Prostate gland (tissue), 2 donors: ENCODE measurements at regions not wholly inside any gene's neighbourhood (a gene's known extent, or its start where the extent isn't known, plus 50 kb on each side); places are given as distances from the start of the nearest gene placed in this dataset.
"Not testable (repeated sequence)": the region's sequence is repeated elsewhere in the genome, so short reads cannot be mapped to it uniquely, and the experiment has no call there.

Experiments used
- DNase-seq: peaks from one replicate; pipeline ENCODE4 v3.0.0-alpha.2; 2019; ENCODE audit warnings: low spot score
- H3K27ac ChIP-seq, 2 donors: fragments of 200-600 bp; sonication (generic); 2 replicates each; pipeline ENCODE4 v1.5.1; 2017 to 2019
- H3K27me3 ChIP-seq: fragments of 200-600 bp; sonication (generic); replicated peaks from 2 replicates; pipeline ENCODE4 v1.5.1; 2019; ENCODE audit not compliant: insufficient read depth
- H3K36me3 ChIP-seq, 2 donors: fragments of 200-600 bp; sonication (generic); 1 replicate in 1 of 2; 2 replicates in 1 of 2; pipeline versions ENCODE4 v1.5.1 to v1.8.1; 2017 to 2019
- H3K4me1 ChIP-seq: fragments of 200-600 bp; sonication (generic); replicated peaks from 2 replicates; pipeline ENCODE4 v1.5.1; 2019
- H3K4me3 ChIP-seq, 2 donors: fragments of 200-600 bp; sonication (generic); 2 replicates each; pipeline ENCODE4 v1.5.1; 2017 to 2019
- H3K9me3 ChIP-seq: fragments of 200-600 bp; sonication (generic); 2 replicates; pipeline ENCODE4 v1.5.1; 2017
- CTCF ChIP-seq, 4 experiments: fragments of 200-600 bp in 2 of 4; fragments of 450-650 bp in 2 of 4; sonication (generic) in 2 of 4; IDR thresholded peaks; 1 replicate in 3 of 4; 2 replicates in 1 of 4; pipeline ENCODE4 v1.5.1; 2016 to 2019; ENCODE audit warnings: antibody characterized with exemption in 4 of 4, mild to moderate bottlenecking in 2 of 4, moderate library complexity in 2 of 4
- POLR2A ChIP-seq: fragments of 450-650 bp; IDR thresholded peaks from one replicate; pipeline ENCODE4 v1.6.1; 2016; ENCODE audit warnings: antibody characterized with exemption, mild to moderate bottlenecking
- POLR2AphosphoS5 ChIP-seq: sonication (generic); formaldehyde crosslinking; IDR thresholded peaks from one replicate; pipeline ENCODE4 v1.6.1; 2017; ENCODE audit warnings: antibody characterized with exemption
- WGBS: methylation state at CpG from one replicate; pipeline ENCODE4 v1.1.5; 2018; 5-methylcytosine and 5-hydroxymethylcytosine counted together
- intact Hi-C: fragments of 100-400 bp; cut with DNase I; formaldehyde crosslinking; loops from one replicate; pipeline ENCODE4 v1.14.2; 2022

- 98% methylated on average over 5 of the region's 5 CpGs for WGBS
- TF ChIP-seq POLR2A, result no peak
- no peak for TF ChIP-seq POLR2AphosphoS5
- TF ChIP-seq CTCF (IDR thresholded peaks at IDR 0.05), result no peak
These were observed 225.3 kb upstream of the SERP2 start for GRCh38 chr13:44148159-44148914.

DNA sequence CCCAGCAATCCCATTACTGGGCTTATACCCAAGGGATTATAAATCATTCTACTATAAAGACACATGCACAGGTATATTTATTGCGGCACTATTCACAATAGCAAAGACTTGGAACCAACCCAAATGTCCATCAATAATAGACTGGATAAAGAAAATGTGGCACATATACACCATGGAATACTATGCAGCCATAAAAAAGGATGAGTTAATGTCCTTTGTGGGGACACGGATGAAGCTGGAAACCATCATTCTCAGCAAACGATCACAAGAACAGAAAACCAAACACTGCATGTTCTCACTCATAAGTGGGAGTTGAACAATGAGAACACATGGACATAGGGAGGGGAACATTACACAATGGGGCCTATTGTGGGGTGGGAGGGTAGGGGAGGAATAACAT is 224.4 kb upstream of the SERP2 start:
- H3K36me3 ChIP-seq, H3K9me3 ChIP-seq, intact Hi-C loops, H3K4me1 ChIP-seq, H3K27me3 ChIP-seq, DNase-seq, H3K4me3 ChIP-seq, H3K27ac ChIP-seq: not testable (repeated sequence)
- 90% methylated on average over 3 of the region's 3 CpGs for WGBS

More at GRCh38 chr13:44148159-44148914, 225.3 kb upstream of the SERP2 start:
- Histone ChIP-seq H3K27me3 (no peaks in the 10 kb centered on the region), H3K4me3 (no peak overlapping the region), H3K9me3 (no peaks in the 10 kb centered on the region), H3K27ac (no peak overlapping the region), H3K4me1 (no peaks in the 10 kb centered on the region), H3K36me3 (no peaks in the 10 kb centered on the region)
- intact Hi-C loops, result no loop called here
- DNase-seq, result no peak

DNA sequence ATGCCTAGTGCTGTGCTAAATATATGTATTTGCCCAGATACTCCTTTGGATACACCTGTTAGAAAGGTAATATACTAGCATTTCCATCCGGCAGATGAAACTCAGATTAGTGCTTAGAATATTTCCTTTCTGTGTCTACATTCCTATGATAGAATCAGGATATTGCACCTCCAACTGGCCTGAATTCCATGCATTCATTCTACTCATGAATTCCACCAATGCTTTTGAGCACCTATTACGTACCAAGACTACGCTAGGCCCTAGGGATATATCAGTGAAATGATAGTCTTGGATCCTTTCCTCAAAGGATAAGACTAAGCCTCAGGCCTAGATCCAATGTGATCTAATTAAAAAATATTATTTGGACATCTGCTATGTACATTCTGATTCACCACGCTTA is 223.8 kb upstream of the SERP2 start:
- Histone ChIP-seq H3K27me3 (no peaks in the 10 kb centered on the region), H3K4me1 (no peaks in the 10 kb centered on the region), H3K9me3 (no peaks in the 10 kb centered on the region), H3K27ac (no peak overlapping the region), H3K4me3 (no peak overlapping the region), H3K36me3 (no peaks in the 10 kb centered on the region)
- DNase-seq, result no peak
- no peak for TF ChIP-seq POLR2AphosphoS5
- 92% methylated on average over 4 of the region's 4 CpGs for WGBS
- intact Hi-C loops, result no loop called here

- Histone ChIP-seq H3K27me3 (no peaks in the 10 kb centered on the region), H3K36me3 (no peaks in the 10 kb centered on the region), H3K9me3 (no peaks in the 10 kb centered on the region), H3K4me1 (peaks cover 6% of the 10 kb centered on the region), H3K4me3 (no peak overlapping the region), H3K27ac (no peak overlapping the region)
- intact Hi-C loops, result no loop called here
- TF ChIP-seq POLR2A, result no peak
- no peak for TF ChIP-seq CTCF (IDR thresholded peaks at IDR 0.05)
- no peak for TF ChIP-seq POLR2AphosphoS5
- no peak for DNase-seq
- 51% methylated on average over 2 of the region's 2 CpGs for WGBS
These were observed 222.2 kb upstream of the SERP2 start for GRCh38 chr13:44151474-44151873.

GRCh38 chr13:44153496-44153895 is 220.1 kb upstream of the SERP2 start:
- H3K27me3 ChIP-seq, result no peaks in the 10 kb centered on the region
- no peak overlapping the region for H3K4me3 ChIP-seq
- no peaks in the 10 kb centered on the region for H3K36me3 ChIP-seq
- intact Hi-C loops, result no loop called here
- H3K4me1 ChIP-seq, result peaks cover 6% of the 10 kb centered on the region
- 88% methylated on average over 4 of the region's 4 CpGs for WGBS
- H3K27ac ChIP-seq, result no peak overlapping the region
- TF ChIP-seq POLR2AphosphoS5, result no peak
- no peaks in the 10 kb centered on the region for H3K9me3 ChIP-seq
- no peak for DNase-seq

DNA sequence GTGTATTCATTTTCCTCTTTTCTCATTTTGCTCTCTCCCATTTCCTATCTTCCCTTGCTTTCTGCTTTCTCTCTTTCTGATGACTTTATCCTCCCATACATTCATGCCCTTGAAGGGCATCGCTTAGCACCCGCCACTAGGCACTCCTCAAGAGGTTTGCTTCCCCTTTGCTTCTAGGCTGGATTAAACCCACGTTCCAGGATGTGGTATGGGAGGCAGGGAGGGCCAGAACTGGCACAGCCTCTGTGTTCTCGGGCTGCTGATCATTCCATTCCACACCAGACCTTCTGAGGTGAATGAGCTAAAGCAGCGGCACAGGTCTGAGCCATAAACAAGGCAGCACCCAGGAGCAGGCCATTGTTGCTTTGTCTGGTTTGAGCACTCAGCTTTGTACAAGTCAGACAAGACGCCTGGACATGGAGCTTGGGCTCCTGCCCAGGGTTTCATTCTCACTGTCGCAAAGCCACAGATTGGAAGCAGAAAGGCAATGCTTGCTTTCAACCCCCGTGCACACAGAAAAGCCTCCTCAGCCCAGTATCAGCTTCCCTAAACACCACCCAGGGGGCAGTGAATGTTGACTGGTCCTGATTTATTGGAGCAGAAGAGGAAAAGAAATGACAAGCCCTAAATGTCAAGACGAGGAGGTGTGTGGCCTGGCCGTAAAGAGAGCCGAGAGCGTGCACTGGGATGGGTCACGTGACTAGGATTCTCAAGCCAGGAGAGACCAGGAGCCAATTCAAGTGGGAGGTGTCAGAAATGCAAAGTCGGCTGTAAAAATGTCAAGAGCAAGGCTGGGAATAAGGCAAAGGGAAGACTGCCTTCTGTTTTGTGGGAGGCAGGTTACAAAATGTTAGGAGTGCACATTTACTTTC is 218.0 kb upstream of the SERP2 start:
- peaks cover 6% of the 10 kb centered on the region for H3K4me1 ChIP-seq
- peak; percentile 78 for DNase-seq
- H3K9me3 ChIP-seq, result no peaks in the 10 kb centered on the region
- TF ChIP-seq POLR2AphosphoS5 (peak; percentile 81), POLR2A (no peak), CTCF (IDR thresholded peaks at IDR 0.05) (no peak)
- peak overlapping the region in 1 of 2 donors; percentile 19 for H3K4me3 ChIP-seq
- no peaks in the 10 kb centered on the region for H3K27me3 ChIP-seq
- H3K36me3 ChIP-seq, result no peaks in the 10 kb centered on the region
- H3K27ac ChIP-seq, result peak overlapping the region; percentile 59 to 68
- intact Hi-C loops, result loop anchor here (5.0 kb wide), 2 partner anchors 67 to 152 kb away; no protein-coding TSS in a partner anchor
- WGBS, result 21% methylated on average over 14 of the region's 14 CpGs
